ENCODE measurements at regions not wholly inside any gene's neighbourhood (a gene's known extent, or its start where the extent isn't known, plus 50 kb on each side); places are given as distances from the start of the nearest gene placed in this dataset.

- ATAC-seq (ENCODE audit: low read depth), result no peak
- no peak overlapping the region for H3K23ac ChIP-seq (ENCODE audit: low read depth, low read length)
- H3K36me3 ChIP-seq (ENCODE audit: control insufficient read depth, insufficient read depth, low read length), result no peaks in the 10 kb centered on the region
- BruUV-seq (replicated peaks), result no TSS peak
- no peak overlapping the region for H2BK5ac ChIP-seq (ENCODE audit: low read depth, low read length, poor library complexity, severe bottlenecking)
- ChIA-PET CTCF (no interaction called here), POLR2A (ENCODE audit: unreplicated experiment) (no interaction called here)
- TF ChIP-seq RCOR1 (IDR thresholded peaks at IDR 0.05; ENCODE audit: insufficient replicate concordance, low read length) (no peak), CTCF (conservative IDR thresholded peaks at IDR 0.05; ENCODE audit: low read depth, low read length) (no peak), ELK1 (IDR thresholded peaks at IDR 0.05; ENCODE audit: borderline replicate concordance, low read depth, low read length) (no peak), SMC3 (IDR thresholded peaks at IDR 0.05; ENCODE audit: low read depth, low read length) (no peak), MAZ (IDR thresholded peaks at IDR 0.05; ENCODE audit: borderline replicate concordance, low read depth, low read length) (no peak), RFX5 (IDR thresholded peaks at IDR 0.05; ENCODE audit: low read depth, low read length) (no peak), POLR2A (IDR thresholded peaks at IDR 0.05; ENCODE audit: low read depth, low read length) (no peak), BHLHE40 (IDR thresholded peaks at IDR 0.05; ENCODE audit: low read depth, low read length) (no peak), CEBPB (IDR thresholded peaks at IDR 0.05; ENCODE audit: low read depth, low read length) (no peak), MAFK (IDR thresholded peaks at IDR 0.05; ENCODE audit: low read depth, low read length) (no peak), RAD21 (IDR thresholded peaks at IDR 0.05; ENCODE audit: low read length) (no peak), NFE2L2 (IDR thresholded peaks at IDR 0.05; ENCODE audit: low read depth, low read length) (no peak), FOS (IDR thresholded peaks at IDR 0.05; ENCODE audit: low read depth, low read length) (no peak), CHD1 (IDR thresholded peaks at IDR 0.05; ENCODE audit: low read depth, low read length) (no peak), MXI1 (IDR thresholded peaks at IDR 0.05; ENCODE audit: borderline replicate concordance, low read depth, low read length) (no peak)
- TF ChIP-seq, protein P1, sequence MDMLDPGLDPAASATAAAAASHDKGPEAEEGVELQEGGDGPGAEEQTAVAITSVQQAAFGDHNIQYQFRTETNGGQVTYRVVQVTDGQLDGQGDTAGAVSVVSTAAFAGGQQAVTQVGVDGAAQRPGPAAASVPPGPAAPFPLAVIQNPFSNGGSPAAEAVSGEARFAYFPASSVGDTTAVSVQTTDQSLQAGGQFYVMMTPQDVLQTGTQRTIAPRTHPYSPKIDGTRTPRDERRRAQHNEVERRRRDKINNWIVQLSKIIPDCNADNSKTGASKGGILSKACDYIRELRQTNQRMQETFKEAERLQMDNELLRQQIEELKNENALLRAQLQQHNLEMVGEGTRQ (IDR thresholded peaks at IDR 0.05; ENCODE audit: low read depth, low read length), result no peak
- no peaks in the 10 kb centered on the region for H3K9me1 ChIP-seq (ENCODE audit: insufficient read depth, low read length)
- no peak overlapping the region for H2AK9ac ChIP-seq (replicated peaks; ENCODE audit: low read depth, low read length, poor library complexity)
- H3K18ac ChIP-seq (ENCODE audit: low read depth, low read length), result no peak overlapping the region
- H2BK120ac ChIP-seq (ENCODE audit: low read depth, low read length), result no peak overlapping the region
- H3K14ac ChIP-seq (replicated peaks; ENCODE audit: low read depth, low read length), result no peak overlapping the region
- H4K8ac ChIP-seq (ENCODE audit: low read depth in 2 of 2, low read length in 2 of 2), result no peak overlapping the region
- H2BK20ac ChIP-seq (ENCODE audit: low read depth, low read length), result no peak overlapping the region
- H3K9me3 ChIP-seq (ENCODE audit: control insufficient read depth, insufficient read depth, low read length), result peaks cover 7% of the 10 kb centered on the region
- WGBS, 2 experiments (ENCODE audit: extremely low coverage in 2 of 2, insufficient read length in 1 of 2), result no CpG with 5 or more reads among the region's 1 CpG
- H2AFZ ChIP-seq (replicated peaks; ENCODE audit: low read length, poor library complexity), result no peak overlapping the region
- no peak overlapping the region for H4K91ac ChIP-seq (ENCODE audit: insufficient read depth, low read depth, low read length)
- H3K27ac ChIP-seq (ENCODE audit: insufficient read depth, low read length), result no peak overlapping the region
- H3K4me2 ChIP-seq (ENCODE audit: low read depth, low read length), result no peak overlapping the region
- H4K5ac ChIP-seq (ENCODE audit: low read depth, low read length), result no peak overlapping the region
- no peaks in the 10 kb centered on the region for H3K27me3 ChIP-seq (ENCODE audit: control insufficient read depth, insufficient read depth, low read length)
- in situ Hi-C loops (cut with MboI; ENCODE audit: low sequenced_read_pairs) (no loop called here), dilution Hi-C loops (cut with HindIII; ENCODE audit: low sequenced_read_pairs, unreplicated experiment) (no loop called here), intact Hi-C loops (cut with micrococcal nuclease) (no loop called here)
- no peak for DNase-seq
- H4K20me1 ChIP-seq (ENCODE audit: insufficient read depth, low read length), result no peaks in the 10 kb centered on the region
- no peak overlapping the region for H3K9ac ChIP-seq (ENCODE audit: low read depth, low read length)
- H3K56ac ChIP-seq (ENCODE audit: extremely low read depth, insufficient read depth, low read length), result no peak overlapping the region
- H3K4me3 ChIP-seq (ENCODE audit: insufficient read depth, low read depth, low read length), result no peak overlapping the region
- no peak overlapping the region for H2BK15ac ChIP-seq (ENCODE audit: low read depth, low read length)
- H3K4ac ChIP-seq (ENCODE audit: low read depth, low read length), result no peak overlapping the region
- H2AK5ac ChIP-seq (ENCODE audit: low read depth, low read length), result no peak overlapping the region
- H3K79me1 ChIP-seq (ENCODE audit: low read depth in 1 of 2, low read length in 2 of 2), result no peaks in the 10 kb centered on the region
- H3K4me1 ChIP-seq (ENCODE audit: control insufficient read depth, insufficient read depth, low read length), result no peaks in the 10 kb centered on the region
These were observed 524.4 kb upstream of the SPRY2 start for GRCh38 chr13:80865329-80865728.

Measured in IMR-90 (cell line).